HL-60 (cell line): ENCODE measurements at regions not wholly inside any gene's neighbourhood (a gene's known extent, or its start where the extent isn't known, plus 50 kb on each side); places are given as distances from the start of the nearest gene placed in this dataset.
"Not testable (repeated sequence)": the region's sequence is repeated elsewhere in the genome, so short reads cannot be mapped to it uniquely, and the experiment has no call there.

ENCODE experiments used
- DNase-seq, 2 experiments: peaks; one replicate each; pipeline ENCODE4 v3.0.0-alpha.2; 2010 to 2020; ENCODE audit warnings: low read depth in 1 of 2, low spot score in 1 of 2
- H3K27ac ChIP-seq: fragments of 250-450 bp; sonication (Bioruptor Pico); replicated peaks from 2 replicates; pipeline ENCODE4 v1.5.1; 2020; ENCODE audit warnings: mild to moderate bottlenecking, moderate library complexity
- H3K27me3 ChIP-seq: fragments of 250-450 bp; sonication (Bioruptor Pico); 2 replicates; pipeline ENCODE4 v1.5.1; 2021; ENCODE audit warnings: mild to moderate bottlenecking, moderate library complexity; ENCODE audit not compliant: insufficient read depth, poor library complexity, severe bottlenecking
- H3K4me3 ChIP-seq: replicated peaks from 2 replicates; pipeline ENCODE4 v1.5.1; 2011; ENCODE audit warnings: mild to moderate bottlenecking, control low read depth, low read length; ENCODE audit not compliant: insufficient read depth
- CTCF ChIP-seq: IDR thresholded peaks from one replicate; pipeline ENCODE4 v1.5.1; 2011; ENCODE audit warnings: low read length, control low read depth, inconsistent platforms; ENCODE audit not compliant: insufficient read depth
- GABPA ChIP-seq: IDR thresholded peaks from 2 replicates; pipeline ENCODE4 v1.6.1; 2012; ENCODE audit warnings: low read depth
- POLR2AphosphoS5 ChIP-seq: IDR thresholded peaks from 2 replicates; pipeline ENCODE4 v1.6.1; 2012; ENCODE audit warnings: low read depth
- REST ChIP-seq: IDR thresholded peaks from 2 replicates; pipeline ENCODE4 v1.6.1; 2012; ENCODE audit warnings: low read depth; ENCODE audit not compliant: insufficient replicate concordance
- SPI1 ChIP-seq: IDR thresholded peaks from 2 replicates; pipeline ENCODE4 v1.6.1; 2012; ENCODE audit warnings: low read depth, mild to moderate bottlenecking, borderline replicate concordance

GRCh38 chr5:42242210-42242609, 181.0 kb upstream of the GHR start:
- DNase-seq, result no peak
- TF ChIP-seq GABPA, result no peak
- no peak overlapping the region for H3K4me3 ChIP-seq
- H3K27ac ChIP-seq, result no peak overlapping the region
- H3K27me3 ChIP-seq, result no peaks in the 10 kb centered on the region

GRCh38 chr5:42242881-42243485, 180.3 kb upstream of the GHR start:
- Histone ChIP-seq H3K27me3 (no peaks in the 10 kb centered on the region), H3K27ac (no peak overlapping the region), H3K4me3 (no peak overlapping the region)
- no peak for DNase-seq
- TF ChIP-seq CTCF (no peak), REST (no peak), SPI1 (no peak), POLR2AphosphoS5 (no peak), GABPA (no peak)

GRCh38 chr5:42252306-42252705, 170.9 kb upstream of the GHR start:
- no peak for TF ChIP-seq CTCF
- TF ChIP-seq GABPA, result no peak
- TF ChIP-seq REST, result no peak
- TF ChIP-seq POLR2AphosphoS5, result no peak
- no peak for TF ChIP-seq SPI1
- DNase-seq, result no peak
- Histone ChIP-seq H3K27me3 (no peaks in the 10 kb centered on the region), H3K4me3 (no peak overlapping the region), H3K27ac (no peak overlapping the region)

- H3K27me3 ChIP-seq, DNase-seq, H3K4me3 ChIP-seq, H3K27ac ChIP-seq: not testable (repeated sequence)
Measured at GRCh38 chr5:42259914-42260313, 163.3 kb upstream of the GHR start.

- TF ChIP-seq SPI1 (no peak), REST (no peak), CTCF (no peak), POLR2AphosphoS5 (no peak), GABPA (no peak)
- no peak for DNase-seq
- H3K27ac ChIP-seq, result no peak overlapping the region
- H3K4me3 ChIP-seq, result no peak overlapping the region
- peaks cover 10% of the 10 kb centered on the region for H3K27me3 ChIP-seq
Measured at GRCh38 chr5:42267091-42267490, 156.1 kb upstream of the GHR start.

- not testable (repeated sequence) for H3K27me3 ChIP-seq, H3K4me3 ChIP-seq, H3K27ac ChIP-seq, DNase-seq
Measured at GRCh38 chr5:42268170-42268569, 155.1 kb upstream of the GHR start.
